ENCODE measurements at regions not wholly inside any gene's neighbourhood (a gene's known extent, or its start where the extent isn't known, plus 50 kb on each side); places are given as distances from the start of the nearest gene placed in this dataset.

DNA sequence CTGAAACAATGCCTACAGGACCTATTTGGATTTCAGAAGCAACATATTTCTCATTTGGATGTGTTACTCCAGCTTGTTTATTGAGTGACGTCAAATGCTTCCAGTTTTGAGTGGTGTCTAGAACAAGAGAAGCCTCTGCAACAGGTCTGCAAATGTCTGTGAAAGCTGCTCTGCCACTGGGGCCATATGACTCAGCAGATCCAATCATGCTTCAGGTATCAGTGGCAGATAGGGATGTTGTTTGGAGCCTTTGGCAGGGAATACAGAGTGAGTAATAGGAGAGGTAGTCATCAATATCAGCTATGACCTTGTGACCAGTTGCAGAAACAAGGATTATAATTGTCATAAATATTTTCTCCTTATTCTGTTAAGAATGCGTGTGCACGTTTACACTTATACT is 141.1 kb upstream of the ZXDA start:
- no peak for DNase-seq

DNA sequence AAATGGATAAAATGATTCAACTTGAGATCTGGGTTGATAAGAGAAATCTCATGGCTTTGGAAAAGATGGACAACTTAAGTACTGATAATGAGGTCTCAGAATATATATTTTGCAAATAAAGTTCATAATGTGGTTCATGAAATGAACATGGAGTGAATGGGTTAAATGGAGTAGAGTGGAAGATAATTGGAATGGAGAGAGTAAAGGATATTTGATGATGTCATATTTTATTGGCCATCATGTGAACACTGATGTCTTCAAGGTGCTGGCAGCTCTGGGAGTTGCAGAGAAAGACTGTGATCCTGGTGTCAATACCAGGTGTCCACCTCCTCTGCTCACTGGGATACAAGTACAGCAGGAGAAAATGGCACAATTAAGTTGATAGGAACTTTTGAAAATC is 133.9 kb upstream of the ZXDA start:
- DNase-seq: no peak

DNA sequence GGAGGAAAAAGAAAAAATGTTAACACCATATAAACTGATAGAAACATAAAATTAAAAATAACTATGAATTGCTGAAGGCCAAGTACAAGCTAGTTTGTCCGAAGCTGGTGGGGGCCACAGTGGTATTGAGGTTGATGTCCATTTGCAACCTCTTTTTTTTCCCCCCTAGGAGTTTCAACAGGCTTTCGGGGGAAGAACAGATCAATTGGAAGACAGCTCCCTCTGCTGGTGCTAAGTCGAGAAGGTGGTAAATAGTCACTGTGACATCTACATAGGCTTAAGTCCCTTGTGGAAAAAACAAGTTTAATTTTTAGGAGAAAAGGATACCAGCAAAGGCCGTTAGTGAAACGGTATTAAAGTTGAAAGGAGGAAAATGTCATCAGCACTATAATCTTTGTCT is 115.7 kb upstream of the ZXDA start:
- DNase-seq: peak; percentile 26 to 35 (median 31)

DNA sequence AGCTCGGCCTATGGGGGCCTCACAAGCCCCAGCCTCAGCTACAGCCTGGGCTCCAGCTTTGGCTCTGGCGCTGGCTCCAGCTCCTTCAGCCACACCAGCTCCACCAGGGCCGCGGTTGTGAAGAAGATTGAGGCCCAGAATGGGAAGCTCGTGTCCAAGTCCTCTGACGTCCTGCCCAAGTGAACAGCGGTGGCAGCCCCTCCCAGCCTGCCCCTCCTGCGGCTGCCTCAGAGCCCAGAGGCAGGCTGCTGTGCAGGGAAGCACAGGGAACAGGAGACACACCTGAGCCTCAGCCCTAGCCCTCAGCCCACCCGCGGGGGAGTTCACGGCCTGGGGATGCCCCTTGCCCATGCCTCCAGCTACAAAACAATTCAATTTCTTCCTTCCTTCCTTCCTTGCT is 75.7 kb upstream of the ZXDA start:
- no peak for DNase-seq

DNA sequence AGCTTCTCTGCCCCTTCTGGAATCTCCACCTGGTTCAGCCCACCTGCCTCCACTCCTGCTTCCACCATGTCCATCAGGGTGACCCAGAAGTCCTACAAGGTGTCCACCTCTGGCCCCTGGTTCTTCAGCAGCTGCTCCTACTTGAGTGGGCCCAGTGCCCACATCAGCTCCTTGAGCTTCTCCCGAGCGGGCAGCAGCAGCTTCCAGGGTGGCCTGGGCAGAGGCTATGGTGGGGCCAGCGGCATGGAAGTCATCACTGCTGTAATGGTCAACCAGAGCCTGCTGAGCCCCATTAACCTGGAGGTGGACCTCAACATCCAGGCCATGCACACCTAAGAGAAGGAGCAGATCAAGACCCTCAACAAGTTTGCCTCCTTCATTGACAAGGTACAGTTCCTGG is 74.4 kb upstream of the ZXDA start:
- no peak for DNase-seq

DNA sequence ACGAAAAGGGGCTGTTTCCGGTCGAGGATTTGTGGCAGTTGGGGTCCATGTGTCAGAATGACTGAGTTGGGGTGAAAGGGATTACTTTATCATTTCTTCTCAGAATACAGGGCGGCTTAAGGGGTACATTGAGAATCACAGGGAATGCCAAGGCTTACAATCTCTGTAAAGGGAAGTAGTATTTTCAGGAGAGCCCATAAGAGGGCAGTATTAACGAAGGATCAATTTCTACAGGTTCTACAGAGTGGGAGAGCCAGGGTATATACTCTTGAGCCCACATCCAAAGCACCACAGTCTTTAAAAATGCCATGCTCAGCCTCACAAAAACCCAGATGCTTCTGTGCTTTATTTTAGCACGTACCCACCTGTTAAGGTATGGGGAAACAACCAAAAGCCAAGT is 67.7 kb upstream of the ZXDA start:
- no peak for DNase-seq

DNA sequence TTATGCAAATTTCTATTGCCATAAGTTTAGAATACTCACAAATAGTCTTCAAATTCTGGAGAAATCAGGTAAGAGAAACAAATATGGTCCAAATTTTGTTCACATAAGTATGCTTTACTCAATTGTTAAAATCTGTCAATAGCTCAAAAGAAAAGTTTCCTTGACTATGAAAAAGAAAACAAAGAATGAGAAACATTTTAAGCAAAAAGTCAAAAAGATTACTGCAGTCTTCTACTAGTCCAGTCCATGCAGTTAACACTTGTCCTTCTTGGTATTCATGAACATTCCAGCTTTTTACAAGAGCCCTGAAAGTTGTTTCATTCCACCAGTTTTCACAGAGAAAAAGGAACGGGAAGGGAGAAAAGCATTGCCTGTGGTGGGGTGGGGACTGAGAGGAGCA is 54.7 kb upstream of the ZXDA start:
- DNase-seq: no peak
